Caco-2 (cell line): ENCODE measurements at regions not wholly inside any gene's neighbourhood (a gene's known extent, or its start where the extent isn't known, plus 50 kb on each side); places are given as distances from the start of the nearest gene placed in this dataset.

Experiments used
- BruUV-seq: library from RNA; stranded (reverse); fragments of 400-500 nt; replicated peaks from 2 replicates; lab custom pipeline; 2021; lab: Mats Ljungman, UMichigan
- CTCF ChIA-PET: fragments of 300-600 bp; sonication (Branson Sonifier 250); formaldehyde crosslinking; loops from one replicate; lab custom pipeline; 2022; ENCODE audit warnings: antibody characterized with exemption; lab: Charles Lee
- POLR2A ChIA-PET: fragments of 300-600 bp; sonication (Branson Sonifier 250); formaldehyde crosslinking; loops from one replicate; lab custom pipeline; 2022; ENCODE audit warnings: antibody characterized with exemption; lab: Charles Lee
- DNase-seq, 2 experiments: peaks; one replicate each; pipeline versions ENCODE4 v3.0.0 to v3.0.0-alpha.2; 2020 to 2022
- H3K27me3 ChIP-seq: replicated peaks from 2 replicates; pipeline ENCODE4 v1.6.0; 2011; ENCODE audit warnings: low read length; ENCODE audit not compliant: control insufficient read depth, insufficient read depth
- H3K36me3 ChIP-seq: 2 replicates; pipeline ENCODE4 v1.5.1; 2011; ENCODE audit warnings: low read length; ENCODE audit not compliant: control insufficient read depth, insufficient read depth
- H3K4me1 ChIP-seq: fragments of 250-450 bp; sonication (Bioruptor Pico); 2 replicates; pipeline ENCODE4 v1.5.1; 2020; ENCODE audit warnings: mild to moderate bottlenecking
- H3K4me3 ChIP-seq: 2 replicates; pipeline ENCODE4 v1.5.1; 2011; ENCODE audit warnings: low read depth, mild to moderate bottlenecking, control low read depth, low read length
- H3K9me3 ChIP-seq: fragments of 250-450 bp; sonication (Bioruptor Pico); 2 replicates; pipeline ENCODE4 v1.5.1; 2020; ENCODE audit warnings: mild to moderate bottlenecking, moderate library complexity
- H3K27ac Mint-ChIP-seq: one replicate; pipeline ENCODE4 v1.8.0; 2022; ENCODE audit warnings: mixed read lengths; ENCODE audit not compliant: unreplicated experiment
- H3K27me3 Mint-ChIP-seq: one replicate; pipeline ENCODE4 v1.8.0; 2022; ENCODE audit warnings: mixed read lengths; ENCODE audit not compliant: insufficient read depth, unreplicated experiment
- H3K36me3 Mint-ChIP-seq: one replicate; pipeline ENCODE4 v1.8.0; 2022; ENCODE audit warnings: mild to moderate bottlenecking, mixed read lengths; ENCODE audit not compliant: insufficient read depth, unreplicated experiment
- H3K4me1 Mint-ChIP-seq: one replicate; pipeline ENCODE4 v1.8.0; 2022; ENCODE audit warnings: low read depth, mixed read lengths; ENCODE audit not compliant: unreplicated experiment
- H3K4me3 Mint-ChIP-seq: one replicate; pipeline ENCODE4 v1.8.0; 2022; ENCODE audit warnings: mild to moderate bottlenecking, moderate library complexity, mixed read lengths; ENCODE audit not compliant: unreplicated experiment
- H3K9me3 Mint-ChIP-seq: one replicate; pipeline ENCODE4 v1.8.0; 2022; ENCODE audit warnings: mixed read lengths; ENCODE audit not compliant: unreplicated experiment
- intact Hi-C: fragments of 100-400 bp; cut with micrococcal nuclease; formaldehyde crosslinking; loops from one replicate; pipeline ENCODE4 v1.10.0; 2022; ENCODE audit not compliant: unreplicated experiment
- TF ChIP-seq, protein P1 (sequence below), 2 experiments: fragments of 200-600 bp in 1 of 2; IDR thresholded peaks; 1 replicate in 1 of 2; 2 replicates in 1 of 2; pipeline versions ENCODE4 v1.5.1 to v1.8.0; 2011 to 2022; ENCODE audit warnings: antibody characterized with exemption in 1 of 2, control low read depth in 1 of 2, inconsistent platforms in 1 of 2, low read depth in 1 of 2, low read length in 1 of 2, mild to moderate bottlenecking in 1 of 2, moderate library complexity in 1 of 2; ENCODE audit not compliant: insufficient read depth in 1 of 2, severe bottlenecking in 1 of 2, unreplicated experiment in 1 of 2

DNA sequence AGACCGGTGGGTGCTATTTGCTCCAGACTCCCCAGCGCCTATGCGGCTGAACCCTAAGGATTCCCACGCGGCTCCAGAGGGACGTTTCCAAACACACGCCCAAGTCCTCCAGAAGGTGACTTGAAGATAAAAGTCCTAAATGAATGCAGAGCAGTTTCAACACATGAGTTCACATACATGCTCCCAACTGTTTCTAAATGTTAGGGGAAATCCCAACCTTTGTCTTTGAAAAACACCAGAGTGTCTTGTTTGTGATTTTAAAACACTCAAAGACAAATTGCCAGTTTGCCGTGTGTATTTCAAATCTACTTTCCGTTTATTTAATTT lies 252.9 kb upstream of the SFSWAP start:
- Mint-ChIP-seq H3K36me3 (no peaks in the 10 kb centered on the region), H3K27me3 (peaks cover 25% of the 10 kb centered on the region), H3K9me3 (no peaks in the 10 kb centered on the region), H3K4me1 (no peaks in the 10 kb centered on the region), H3K4me3 (no peak overlapping the region), H3K27ac (no peak overlapping the region)
- BruUV-seq: no TSS peak
- no peaks in the 10 kb centered on the region for H3K27me3 ChIP-seq
- ChIA-PET CTCF (no interaction called here), POLR2A (no interaction called here)
- no peaks in the 10 kb centered on the region for H3K9me3 ChIP-seq
- DNase-seq: no peak
- no peak overlapping the region for H3K4me3 ChIP-seq
- intact Hi-C loops: no loop called here
- H3K36me3 ChIP-seq: no peaks in the 10 kb centered on the region; the same call in 1 of the 2 replicates
- H3K4me1 ChIP-seq: no peaks in the 10 kb centered on the region
- TF ChIP-seq, protein P1, sequence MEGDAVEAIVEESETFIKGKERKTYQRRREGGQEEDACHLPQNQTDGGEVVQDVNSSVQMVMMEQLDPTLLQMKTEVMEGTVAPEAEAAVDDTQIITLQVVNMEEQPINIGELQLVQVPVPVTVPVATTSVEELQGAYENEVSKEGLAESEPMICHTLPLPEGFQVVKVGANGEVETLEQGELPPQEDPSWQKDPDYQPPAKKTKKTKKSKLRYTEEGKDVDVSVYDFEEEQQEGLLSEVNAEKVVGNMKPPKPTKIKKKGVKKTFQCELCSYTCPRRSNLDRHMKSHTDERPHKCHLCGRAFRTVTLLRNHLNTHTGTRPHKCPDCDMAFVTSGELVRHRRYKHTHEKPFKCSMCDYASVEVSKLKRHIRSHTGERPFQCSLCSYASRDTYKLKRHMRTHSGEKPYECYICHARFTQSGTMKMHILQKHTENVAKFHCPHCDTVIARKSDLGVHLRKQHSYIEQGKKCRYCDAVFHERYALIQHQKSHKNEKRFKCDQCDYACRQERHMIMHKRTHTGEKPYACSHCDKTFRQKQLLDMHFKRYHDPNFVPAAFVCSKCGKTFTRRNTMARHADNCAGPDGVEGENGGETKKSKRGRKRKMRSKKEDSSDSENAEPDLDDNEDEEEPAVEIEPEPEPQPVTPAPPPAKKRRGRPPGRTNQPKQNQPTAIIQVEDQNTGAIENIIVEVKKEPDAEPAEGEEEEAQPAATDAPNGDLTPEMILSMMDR (IDR thresholded peaks at IDR 0.05; ENCODE audit: insufficient read depth in 1 of 2, low read depth in 1 of 2, low read length in 1 of 2, severe bottlenecking in 1 of 2, unreplicated experiment in 1 of 2): no peak

DNA sequence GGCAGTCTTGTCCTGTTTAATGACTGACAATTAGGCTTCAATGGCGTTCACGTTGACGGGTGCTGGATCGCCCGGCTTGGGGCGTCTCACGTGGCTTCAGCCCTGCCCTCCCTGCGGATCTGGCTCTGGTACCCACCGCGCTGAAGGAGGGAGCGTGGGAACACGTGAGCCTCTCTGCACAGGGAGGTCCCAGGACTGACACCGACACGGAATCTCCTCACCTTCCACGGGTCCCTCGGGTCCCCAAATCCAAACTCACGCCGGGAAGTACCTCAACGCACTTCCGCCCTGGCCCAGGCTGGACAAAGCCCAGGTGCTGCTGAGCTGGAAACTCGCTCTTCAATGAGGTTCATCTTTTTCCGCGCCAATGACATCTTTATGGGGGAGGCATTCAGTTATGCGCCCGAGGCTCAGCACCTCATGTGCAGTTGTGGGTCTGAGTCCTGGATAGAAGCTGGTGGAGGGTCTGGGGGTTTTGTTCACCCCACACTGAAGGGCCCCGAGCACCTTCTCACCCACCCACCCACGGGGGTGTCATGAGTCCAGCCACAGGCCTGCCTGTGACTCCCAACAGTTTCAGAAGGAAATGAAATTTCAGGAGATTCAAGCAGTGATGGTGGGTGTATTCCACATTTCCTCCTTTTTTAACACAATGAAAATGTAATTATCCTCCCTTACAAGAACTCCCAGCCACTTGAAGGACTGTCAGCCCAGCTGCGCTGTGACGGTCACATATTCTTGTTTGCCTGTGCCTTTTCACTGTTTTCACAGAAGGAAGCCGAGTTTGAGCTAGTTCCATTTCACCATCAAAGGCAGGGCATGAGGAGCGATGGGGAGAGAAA lies 251.7 kb upstream of the SFSWAP start:
- no peak overlapping the region for H3K4me3 Mint-ChIP-seq
- intact Hi-C loops: no loop called here
- CTCF ChIA-PET: no interaction called here
- H3K36me3 Mint-ChIP-seq: no peaks in the 10 kb centered on the region
- no peaks in the 10 kb centered on the region; the same call in 1 of the 2 replicates for H3K36me3 ChIP-seq
- peaks cover 33% of the 10 kb centered on the region for H3K27me3 Mint-ChIP-seq
- H3K4me3 ChIP-seq: no peak overlapping the region
- DNase-seq: no peak
- H3K27ac Mint-ChIP-seq: no peak overlapping the region
- TF ChIP-seq, protein P1 (IDR thresholded peaks at IDR 0.05; ENCODE audit: insufficient read depth in 1 of 2, low read depth in 1 of 2, low read length in 1 of 2, severe bottlenecking in 1 of 2, unreplicated experiment in 1 of 2): no peak
- BruUV-seq: no TSS peak
- no peaks in the 10 kb centered on the region for H3K9me3 Mint-ChIP-seq
- no peaks in the 10 kb centered on the region; the same call in 1 of the 2 replicates for H3K27me3 ChIP-seq
- H3K9me3 ChIP-seq: no peaks in the 10 kb centered on the region
- POLR2A ChIA-PET: no interaction called here
- H3K4me1 ChIP-seq: no peaks in the 10 kb centered on the region
- H3K4me1 Mint-ChIP-seq: no peaks in the 10 kb centered on the region

DNA sequence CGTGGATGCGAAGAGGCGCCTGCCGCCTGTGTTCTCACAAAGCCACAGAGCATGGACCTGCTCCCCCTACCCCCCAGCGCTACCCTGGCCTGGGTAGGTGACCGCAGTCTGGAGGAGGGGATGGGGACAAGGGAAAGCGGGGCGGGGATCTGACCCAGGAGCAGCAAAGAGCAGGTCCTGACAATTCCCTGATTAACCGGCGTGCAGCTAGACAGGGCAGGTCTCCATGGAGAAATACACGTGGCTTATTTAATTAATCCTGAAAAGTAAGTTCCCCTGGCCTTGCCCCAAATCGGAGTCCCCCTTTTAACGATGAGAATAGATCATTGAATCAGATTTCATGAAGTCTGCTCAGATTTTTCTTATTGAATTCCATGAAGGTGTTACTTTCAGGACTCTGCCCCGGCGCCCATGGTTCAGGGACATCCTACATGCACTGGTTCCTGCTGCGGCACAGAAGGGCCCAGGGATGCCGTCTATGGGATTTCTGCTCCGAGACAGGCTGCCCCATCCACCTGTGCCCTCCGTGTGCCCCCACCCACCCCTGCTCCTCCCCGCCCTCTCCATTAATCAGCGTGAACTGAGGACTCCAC lies 251.0 kb upstream of the SFSWAP start:
- ChIA-PET POLR2A (no interaction called here), CTCF (no interaction called here)
- TF ChIP-seq, protein P1 (IDR thresholded peaks at IDR 0.05; ENCODE audit: insufficient read depth in 1 of 2, low read depth in 1 of 2, low read length in 1 of 2, severe bottlenecking in 1 of 2, unreplicated experiment in 1 of 2): no peak
- H3K9me3 Mint-ChIP-seq: no peaks in the 10 kb centered on the region
- H3K4me3 Mint-ChIP-seq: no peak overlapping the region
- no TSS peak for BruUV-seq
- no peaks in the 10 kb centered on the region for H3K4me1 Mint-ChIP-seq
- H3K27me3 Mint-ChIP-seq: peaks cover 35% of the 10 kb centered on the region
- DNase-seq: no peak
- H3K27ac Mint-ChIP-seq: no peak overlapping the region
- intact Hi-C loops: no loop called here
- no peaks in the 10 kb centered on the region for H3K4me1 ChIP-seq
- H3K4me3 ChIP-seq: no peak overlapping the region
- H3K36me3 ChIP-seq: no peaks in the 10 kb centered on the region; the same call in 1 of the 2 replicates
- H3K27me3 ChIP-seq: no peaks in the 10 kb centered on the region; the same call in 1 of the 2 replicates
- H3K9me3 ChIP-seq: no peaks in the 10 kb centered on the region
- no peaks in the 10 kb centered on the region for H3K36me3 Mint-ChIP-seq
